ENCODE measurements at regions not wholly inside any gene's neighbourhood (a gene's known extent, or its start where the extent isn't known, plus 50 kb on each side); places are given as distances from the start of the nearest gene placed in this dataset.

GRCh38 chr3:154780263-154780662, 299.9 kb upstream of the MME start:
- no peak for DNase-seq (ENCODE audit: low read depth)
- H3K4me3 ChIP-seq (ENCODE audit: low read length): no peak overlapping the region
- TF ChIP-seq, protein P1, sequence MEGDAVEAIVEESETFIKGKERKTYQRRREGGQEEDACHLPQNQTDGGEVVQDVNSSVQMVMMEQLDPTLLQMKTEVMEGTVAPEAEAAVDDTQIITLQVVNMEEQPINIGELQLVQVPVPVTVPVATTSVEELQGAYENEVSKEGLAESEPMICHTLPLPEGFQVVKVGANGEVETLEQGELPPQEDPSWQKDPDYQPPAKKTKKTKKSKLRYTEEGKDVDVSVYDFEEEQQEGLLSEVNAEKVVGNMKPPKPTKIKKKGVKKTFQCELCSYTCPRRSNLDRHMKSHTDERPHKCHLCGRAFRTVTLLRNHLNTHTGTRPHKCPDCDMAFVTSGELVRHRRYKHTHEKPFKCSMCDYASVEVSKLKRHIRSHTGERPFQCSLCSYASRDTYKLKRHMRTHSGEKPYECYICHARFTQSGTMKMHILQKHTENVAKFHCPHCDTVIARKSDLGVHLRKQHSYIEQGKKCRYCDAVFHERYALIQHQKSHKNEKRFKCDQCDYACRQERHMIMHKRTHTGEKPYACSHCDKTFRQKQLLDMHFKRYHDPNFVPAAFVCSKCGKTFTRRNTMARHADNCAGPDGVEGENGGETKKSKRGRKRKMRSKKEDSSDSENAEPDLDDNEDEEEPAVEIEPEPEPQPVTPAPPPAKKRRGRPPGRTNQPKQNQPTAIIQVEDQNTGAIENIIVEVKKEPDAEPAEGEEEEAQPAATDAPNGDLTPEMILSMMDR (conservative IDR thresholded peaks at IDR 0.05; ENCODE audit: low read length): no peak

DNA sequence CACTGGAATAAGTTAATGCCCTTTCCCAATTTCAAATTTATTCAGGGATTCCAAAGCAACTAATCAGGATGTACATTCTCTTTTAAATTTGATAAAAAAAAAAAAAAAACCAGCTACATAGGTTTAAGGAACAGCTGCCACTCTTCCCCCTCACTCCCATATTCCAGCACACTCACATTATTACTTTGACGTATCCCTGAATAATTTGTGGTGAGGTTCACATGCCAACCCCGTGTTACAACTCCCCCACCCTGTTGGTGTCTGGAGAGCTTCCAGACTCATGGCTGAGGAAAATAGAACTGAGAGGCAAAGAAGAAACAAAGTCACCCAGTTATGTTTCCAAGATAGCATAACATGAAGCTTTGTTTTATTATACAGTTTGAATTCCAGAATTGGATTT, 300.5 kb upstream of the MME start:
- TF ChIP-seq, protein P1 (conservative IDR thresholded peaks at IDR 0.05; ENCODE audit: low read length): no peak
- no peak overlapping the region for H3K4me3 ChIP-seq (ENCODE audit: low read length)
- peak; percentile 76 for DNase-seq (ENCODE audit: low read depth)

- no peak for DNase-seq (ENCODE audit: low read depth)
Measured at GRCh38 chr3:154778057-154778456, 302.1 kb upstream of the MME start.

GRCh38 chr3:154776549-154777225, 303.4 kb upstream of the MME start:
- TF ChIP-seq, protein P1 (conservative IDR thresholded peaks at IDR 0.05; ENCODE audit: low read length): no peak
- H3K4me3 ChIP-seq (ENCODE audit: low read length): no peak overlapping the region
- no peak for DNase-seq (ENCODE audit: low read depth)

More at GRCh38 chr3:154778057-154778456, 302.1 kb upstream of the MME start:
- TF ChIP-seq, protein P1 (conservative IDR thresholded peaks at IDR 0.05; ENCODE audit: low read length): no peak
- H3K4me3 ChIP-seq (ENCODE audit: low read length): no peak overlapping the region

- DNase-seq (ENCODE audit: low read depth): no peak
- TF ChIP-seq, protein P1 (conservative IDR thresholded peaks at IDR 0.05; ENCODE audit: low read length): no peak
- no peak overlapping the region for H3K4me3 ChIP-seq (ENCODE audit: low read length)
Measured at GRCh38 chr3:154775821-154776548, 304.1 kb upstream of the MME start.

DNA sequence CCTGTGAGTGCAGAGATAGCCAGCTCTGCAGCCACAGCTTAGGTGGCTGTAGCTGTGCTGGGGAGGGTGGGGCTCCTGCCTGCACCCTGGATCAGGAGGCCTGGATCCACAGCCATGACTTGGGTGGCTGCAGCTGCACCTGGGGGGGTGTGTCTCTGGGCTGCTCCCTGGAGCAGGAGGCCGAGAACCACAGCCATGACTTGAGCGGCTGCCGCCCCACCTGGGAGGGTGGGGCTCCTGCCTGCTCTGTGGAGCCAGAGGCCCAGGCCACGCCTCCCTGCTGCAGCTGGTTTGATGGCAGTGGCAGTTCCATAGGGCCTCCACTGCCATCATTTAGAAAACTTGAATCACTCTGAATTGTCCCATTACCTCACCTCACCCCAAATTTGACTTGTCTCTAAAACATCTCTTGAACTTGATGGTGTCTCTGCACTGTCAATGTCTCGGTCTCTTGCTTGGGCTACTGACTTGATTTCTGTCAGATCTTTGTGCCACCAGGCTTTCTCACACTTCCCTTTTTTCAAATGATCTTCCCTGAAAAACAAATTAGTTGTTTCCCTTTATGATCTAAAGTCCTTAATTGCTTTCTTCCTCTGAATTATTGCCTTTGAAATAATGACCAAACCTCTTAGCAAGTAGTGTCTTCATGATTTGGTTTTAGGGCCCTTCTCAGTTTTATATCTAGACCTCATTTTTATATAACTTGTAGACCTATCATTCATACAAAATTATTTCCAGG, 313.2 kb upstream of the MME start:
- TF ChIP-seq, protein P1 (conservative IDR thresholded peaks at IDR 0.05; ENCODE audit: low read length): no peak
- H3K4me3 ChIP-seq (ENCODE audit: low read length): no peak overlapping the region
- DNase-seq (ENCODE audit: low read depth): no peak

All from AG10803 (cell line).